Astrocyte (in vitro differentiated cells and primary cell): ENCODE measurements at regions not wholly inside any gene's neighbourhood (a gene's known extent, or its start where the extent isn't known, plus 50 kb on each side); places are given as distances from the start of the nearest gene placed in this dataset.

Source experiments
- DNase-seq: peaks from one replicate; pipeline ENCODE4 v3.0.0-alpha.2; 2010; ENCODE audit warnings: low read depth
- FAIRE-seq: peaks from 2 replicates; lab custom pipeline; 2011; peaks lifted over from hg19 to GRCh38; lab: Jason Lieb, UNC
- H2AFZ ChIP-seq: 2 replicates; pipeline ENCODE4 v1.6.0; 2012; ENCODE audit warnings: low read depth, low read length, inconsistent platforms
- H3K27ac ChIP-seq: 2 replicates; pipeline ENCODE4 v1.5.1; 2011; ENCODE audit warnings: low read depth, low read length, inconsistent platforms
- H3K27me3 ChIP-seq: 2 replicates; pipeline ENCODE4 v1.6.0; 2011; ENCODE audit warnings: low read length, inconsistent platforms; ENCODE audit not compliant: insufficient read depth
- H3K36me3 ChIP-seq: 2 replicates; pipeline ENCODE4 v1.5.1; 2011; ENCODE audit warnings: low read length, inconsistent platforms; ENCODE audit not compliant: insufficient read depth
- H3K4me1 ChIP-seq: 2 replicates; pipeline ENCODE4 v1.5.1; 2011; ENCODE audit warnings: low read length, inconsistent platforms; ENCODE audit not compliant: insufficient read depth
- H3K4me2 ChIP-seq: 2 replicates; pipeline ENCODE4 v1.6.0; 2012; ENCODE audit warnings: low read length, inconsistent platforms
- H3K4me3 ChIP-seq: 2 replicates; pipeline ENCODE4 v1.5.1; 2011; ENCODE audit warnings: low read depth, mild to moderate bottlenecking, low read length, inconsistent platforms; ENCODE audit not compliant: insufficient read depth
- H3K79me2 ChIP-seq: 2 replicates; pipeline ENCODE4 v1.6.0; 2012; ENCODE audit warnings: mild to moderate bottlenecking, low read length, inconsistent platforms; ENCODE audit not compliant: insufficient read depth
- H3K9ac ChIP-seq: 2 replicates; pipeline ENCODE4 v1.6.0; 2012; ENCODE audit warnings: mild to moderate bottlenecking, low read length, inconsistent platforms
- H3K9me3 ChIP-seq: 2 replicates; pipeline ENCODE4 v1.5.1; 2012; ENCODE audit warnings: low read depth, mild to moderate bottlenecking, low read length, inconsistent platforms; ENCODE audit not compliant: insufficient read depth
- H4K20me1 ChIP-seq: 2 replicates; pipeline ENCODE4 v1.6.0; 2012; ENCODE audit warnings: low read length, inconsistent platforms; ENCODE audit not compliant: insufficient read depth
- H3K27ac Mint-ChIP-seq: one replicate; pipeline ENCODE4 v1.8.0; 2021; ENCODE audit warnings: mild to moderate bottlenecking, mixed read lengths; ENCODE audit not compliant: unreplicated experiment
- H3K27me3 Mint-ChIP-seq: one replicate; pipeline ENCODE4 v1.8.0; 2021; ENCODE audit warnings: low read depth, mixed read lengths; ENCODE audit not compliant: unreplicated experiment
- H3K36me3 Mint-ChIP-seq: one replicate; pipeline ENCODE4 v1.8.0; 2021; ENCODE audit warnings: low read depth, mixed read lengths; ENCODE audit not compliant: unreplicated experiment
- H3K4me1 Mint-ChIP-seq: one replicate; pipeline ENCODE4 v1.8.0; 2021; ENCODE audit warnings: low read depth, mixed read lengths; ENCODE audit not compliant: unreplicated experiment
- H3K4me3 Mint-ChIP-seq: one replicate; pipeline ENCODE4 v1.8.0; 2021; ENCODE audit warnings: mild to moderate bottlenecking, moderate library complexity, mixed read lengths; ENCODE audit not compliant: unreplicated experiment
- H3K9me3 Mint-ChIP-seq: one replicate; pipeline ENCODE4 v1.8.0; 2021; ENCODE audit warnings: mild to moderate bottlenecking, mixed read lengths; ENCODE audit not compliant: unreplicated experiment
- CTCF ChIP-seq: IDR thresholded peaks from 2 replicates; pipeline ENCODE4 v1.5.1; 2011; ENCODE audit warnings: low read depth, mild to moderate bottlenecking, inconsistent platforms, low read length, moderate library complexity; ENCODE audit not compliant: insufficient read depth
- EZH2 ChIP-seq: IDR thresholded peaks from 2 replicates; pipeline ENCODE4 v1.6.1; 2012; ENCODE audit warnings: mild to moderate bottlenecking, low read length, inconsistent platforms; ENCODE audit not compliant: insufficient read depth

- Histone ChIP-seq H3K4me1 (no peaks in the 10 kb centered on the region), H2AFZ (no peak overlapping the region), H3K9me3 (no peaks in the 10 kb centered on the region), H3K79me2 (no peaks in the 10 kb centered on the region), H3K4me3 (no peak overlapping the region), H3K27me3 (no peaks in the 10 kb centered on the region), H3K27ac (no peak overlapping the region), H3K36me3 (no peaks in the 10 kb centered on the region), H4K20me1 (no peaks in the 10 kb centered on the region), H3K4me2 (no peak overlapping the region), H3K9ac (no peak overlapping the region)
- no peaks in the 10 kb centered on the region for H3K36me3 Mint-ChIP-seq
- no peaks in the 10 kb centered on the region for H3K27me3 Mint-ChIP-seq
- DNase-seq (no peak), FAIRE-seq (no peak)
- no peak for TF ChIP-seq EZH2
- no peak for TF ChIP-seq CTCF
- H3K9me3 Mint-ChIP-seq, result no peaks in the 10 kb centered on the region
- no peaks in the 10 kb centered on the region for H3K4me1 Mint-ChIP-seq
- H3K4me3 Mint-ChIP-seq, result no peak overlapping the region
- no peak overlapping the region for H3K27ac Mint-ChIP-seq
These were observed 433.0 kb downstream of the PPARGC1A start for GRCh38 chr4:23456864-23457263.

GRCh38 chr4:23455456-23456158 lies 434.2 kb downstream of the PPARGC1A start:
- H3K27ac ChIP-seq, result no peak overlapping the region
- no peaks in the 10 kb centered on the region for H3K36me3 ChIP-seq
- H3K27ac Mint-ChIP-seq, result no peak overlapping the region
- no peak overlapping the region for H3K4me3 ChIP-seq
- no peak overlapping the region for H3K4me3 Mint-ChIP-seq
- H3K4me2 ChIP-seq, result no peak overlapping the region
- H3K27me3 ChIP-seq, result no peaks in the 10 kb centered on the region
- H3K27me3 Mint-ChIP-seq, result no peaks in the 10 kb centered on the region
- no peak overlapping the region for H3K9ac ChIP-seq
- H3K4me1 ChIP-seq, result no peaks in the 10 kb centered on the region
- H3K79me2 ChIP-seq, result no peaks in the 10 kb centered on the region
- TF ChIP-seq CTCF (peak; percentile 4), EZH2 (no peak)
- no peaks in the 10 kb centered on the region for H3K9me3 Mint-ChIP-seq
- H3K4me1 Mint-ChIP-seq, result no peaks in the 10 kb centered on the region
- no peaks in the 10 kb centered on the region for H3K36me3 Mint-ChIP-seq
- no peak for FAIRE-seq
- H2AFZ ChIP-seq, result no peak overlapping the region
- no peaks in the 10 kb centered on the region for H3K9me3 ChIP-seq
- no peaks in the 10 kb centered on the region for H4K20me1 ChIP-seq
- no peak for DNase-seq

- Histone ChIP-seq H3K27ac (no peak overlapping the region), H3K4me2 (no peak overlapping the region), H2AFZ (no peak overlapping the region), H4K20me1 (no peaks in the 10 kb centered on the region), H3K36me3 (no peaks in the 10 kb centered on the region), H3K27me3 (no peaks in the 10 kb centered on the region), H3K9me3 (no peaks in the 10 kb centered on the region), H3K4me3 (no peak overlapping the region), H3K4me1 (peaks cover 3% of the 10 kb centered on the region), H3K79me2 (no peaks in the 10 kb centered on the region), H3K9ac (no peak overlapping the region)
- TF ChIP-seq EZH2 (no peak), CTCF (no peak)
- Mint-ChIP-seq H3K27ac (no peak overlapping the region), H3K9me3 (no peaks in the 10 kb centered on the region), H3K4me3 (no peak overlapping the region), H3K4me1 (no peaks in the 10 kb centered on the region), H3K36me3 (no peaks in the 10 kb centered on the region), H3K27me3 (no peaks in the 10 kb centered on the region)
- FAIRE-seq (no peak), DNase-seq (peak; percentile 15)
These were observed 448.2 kb downstream of the PPARGC1A start for GRCh38 chr4:23441530-23442069.
